ENCODE measurements at regions not wholly inside any gene's neighbourhood (a gene's known extent, or its start where the extent isn't known, plus 50 kb on each side); places are given as distances from the start of the nearest gene placed in this dataset.
A peak's percentile ranks its signal among the peaks of the same experiment; 100 is the strongest.
"Not testable (repeated sequence)": the region's sequence is repeated elsewhere in the genome, so short reads cannot be mapped to it uniquely, and the experiment has no call there.

GRCh38 chr15:84094720-84095119, 140.9 kb upstream of the GOLGA6L4 start:
- DNase-seq, result not testable (repeated sequence)

- not testable (repeated sequence) for DNase-seq
Observed at GRCh38 chr15:84097053-84097452, 138.5 kb upstream of the GOLGA6L4 start.

GRCh38 chr15:84098604-84099003, 137.0 kb upstream of the GOLGA6L4 start:
- DNase-seq, result no peak

DNA sequence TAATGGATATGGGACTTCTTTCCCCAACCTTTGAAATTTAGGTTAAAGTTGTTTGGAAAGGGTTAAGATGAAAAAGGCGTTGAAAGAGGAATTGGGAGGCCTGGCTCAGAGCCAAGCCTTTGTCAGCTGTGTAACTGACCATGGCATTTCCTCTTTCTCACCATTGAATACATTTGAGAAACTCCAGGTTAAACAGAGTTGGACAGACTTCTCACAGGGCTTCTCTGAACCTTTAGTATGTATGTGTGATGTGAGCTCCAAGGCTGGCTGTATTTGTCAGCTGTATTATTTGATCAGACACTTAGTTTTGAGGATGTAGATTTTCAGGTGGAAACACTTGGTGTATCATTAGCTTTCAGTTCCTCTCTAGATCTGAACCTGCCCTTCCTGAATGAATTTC, 136.4 kb upstream of the GOLGA6L4 start:
- no peak for DNase-seq

- no peak for DNase-seq
Observed at GRCh38 chr15:84103345-84103744, 132.2 kb upstream of the GOLGA6L4 start.

GRCh38 chr15:84104853-84105252, 130.7 kb upstream of the GOLGA6L4 start:
- DNase-seq, result no peak

DNA sequence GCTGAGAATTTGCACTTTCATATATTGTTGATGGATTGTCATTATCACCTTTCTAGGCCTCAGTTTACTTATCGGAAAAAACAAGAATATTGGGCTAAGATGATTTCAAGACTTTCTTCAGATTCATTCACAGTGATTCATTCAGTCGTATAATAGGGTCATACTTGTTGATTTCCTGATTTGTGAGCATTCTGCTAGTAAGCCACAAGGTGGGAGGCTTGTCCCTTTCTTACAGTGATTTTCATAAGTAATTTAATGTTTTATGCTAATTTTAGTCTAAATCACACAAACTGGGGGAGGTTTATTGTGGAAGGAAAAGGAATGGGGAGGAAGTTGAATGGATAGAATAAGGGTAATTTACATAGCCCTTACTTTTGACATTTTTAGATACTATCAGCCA, 126.8 kb upstream of the GOLGA6L4 start:
- DNase-seq, result no peak

- no peak for DNase-seq
Observed at GRCh38 chr15:84111575-84111974, 124.0 kb upstream of the GOLGA6L4 start.

DNA sequence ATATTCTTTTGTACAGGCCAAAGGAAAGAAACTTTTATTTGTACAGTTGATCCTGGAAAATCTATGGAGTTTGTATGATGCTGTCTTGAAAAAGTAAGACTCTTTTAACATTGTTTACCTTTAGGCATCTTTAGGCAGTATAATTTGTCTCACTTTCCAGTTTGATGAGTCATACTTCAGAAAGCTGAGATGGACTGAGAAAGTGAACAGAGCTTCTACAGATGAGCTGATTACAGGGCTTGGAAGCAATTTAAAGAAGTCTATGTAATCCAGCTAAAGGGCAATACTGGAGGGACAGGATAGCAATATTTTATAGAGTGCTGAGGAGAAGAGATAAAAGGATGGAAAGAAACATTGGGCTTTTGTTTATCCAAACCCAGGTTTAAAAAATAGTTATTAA, 123.5 kb upstream of the GOLGA6L4 start:
- DNase-seq, result no peak

DNA sequence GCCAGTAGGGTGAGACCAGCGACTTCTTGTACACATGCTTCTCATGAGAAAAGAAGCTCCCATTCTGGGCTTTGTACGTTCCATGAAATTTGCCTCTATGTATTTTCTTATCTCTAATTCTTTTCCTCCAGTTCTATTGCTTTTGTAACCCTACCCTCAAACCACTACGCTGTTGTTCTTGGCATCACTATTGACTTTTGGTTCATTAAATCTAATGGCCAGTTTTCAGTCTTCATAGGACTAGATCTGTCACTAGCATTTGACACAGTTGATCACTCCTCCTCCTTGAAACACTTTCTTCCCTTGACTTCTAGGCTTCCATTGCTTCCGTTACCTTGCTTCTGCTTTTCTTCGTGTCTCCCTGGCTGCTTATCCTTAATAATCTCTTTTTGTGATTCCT, 121.7 kb upstream of the GOLGA6L4 start:
- DNase-seq, result no peak

- DNase-seq, result not testable (repeated sequence)
Observed at GRCh38 chr15:84114680-84115079, 120.9 kb upstream of the GOLGA6L4 start.

GRCh38 chr15:84119351-84119750, 116.2 kb upstream of the GOLGA6L4 start:
- not testable (repeated sequence) for DNase-seq

GRCh38 chr15:84120903-84121302, 114.7 kb upstream of the GOLGA6L4 start:
- DNase-seq, result not testable (repeated sequence)

GRCh38 chr15:84128706-84129105, 106.9 kb upstream of the GOLGA6L4 start:
- not testable (repeated sequence) for DNase-seq

GRCh38 chr15:84130098-84130831, 105.3 kb upstream of the GOLGA6L4 start:
- not testable (repeated sequence) for DNase-seq

GRCh38 chr15:84135931-84136456, 99.6 kb upstream of the GOLGA6L4 start:
- DNase-seq, result not testable (repeated sequence)

DNA sequence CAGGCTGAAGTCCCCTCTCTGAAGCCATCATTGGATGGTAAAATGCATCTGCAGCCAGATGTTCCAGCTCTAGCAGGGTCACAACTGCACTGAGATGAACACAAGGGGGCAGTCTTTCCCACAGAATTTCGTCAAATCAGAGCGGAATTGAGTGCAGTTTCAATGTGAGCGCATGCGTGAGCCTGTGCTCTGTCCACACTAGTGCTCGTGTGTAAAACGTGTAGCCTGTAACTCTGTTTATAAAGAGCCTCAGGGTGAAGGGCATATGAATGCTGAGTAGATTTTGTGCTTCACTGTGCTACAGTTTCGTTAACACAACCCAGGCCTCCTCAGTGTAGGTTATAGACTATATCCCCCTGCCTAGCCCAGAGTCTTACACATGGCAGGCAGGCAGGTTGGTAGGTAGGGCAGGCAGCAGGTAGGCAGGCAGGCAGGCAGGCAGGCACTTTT, 92.7 kb upstream of the GOLGA6L4 start:
- peak; percentile 75 to 80 for DNase-seq

DNA sequence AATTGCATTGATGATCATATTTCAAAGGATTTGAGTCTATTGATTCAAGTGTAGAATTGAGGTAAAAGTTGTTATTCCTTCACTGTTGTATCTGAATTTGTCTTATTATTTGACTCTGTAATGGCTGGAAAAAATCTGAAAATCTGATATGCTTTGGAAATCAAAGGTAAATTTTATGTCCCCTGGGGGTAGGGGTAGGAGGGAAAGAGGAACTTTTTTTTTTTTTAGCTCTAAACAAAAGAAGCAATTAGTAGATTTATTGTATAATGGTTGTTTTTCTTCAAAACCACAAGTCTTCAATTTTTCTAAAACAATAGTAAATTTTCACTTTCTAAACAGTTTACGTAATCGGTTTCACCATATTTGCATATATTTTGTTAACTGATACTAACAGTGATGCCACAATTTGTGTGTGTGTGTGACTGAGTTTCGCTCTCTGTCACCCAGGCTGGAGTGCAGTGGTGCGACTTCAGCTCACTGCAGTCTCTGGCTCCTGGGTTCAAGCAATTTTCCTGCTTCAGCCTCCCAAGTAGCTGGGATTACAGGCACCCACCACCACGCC, 91.7 kb upstream of the GOLGA6L4 start:
- no peak for DNase-seq

GRCh38 chr15:84144946-84145345, 90.6 kb upstream of the GOLGA6L4 start:
- DNase-seq, result not testable (repeated sequence)

DNA sequence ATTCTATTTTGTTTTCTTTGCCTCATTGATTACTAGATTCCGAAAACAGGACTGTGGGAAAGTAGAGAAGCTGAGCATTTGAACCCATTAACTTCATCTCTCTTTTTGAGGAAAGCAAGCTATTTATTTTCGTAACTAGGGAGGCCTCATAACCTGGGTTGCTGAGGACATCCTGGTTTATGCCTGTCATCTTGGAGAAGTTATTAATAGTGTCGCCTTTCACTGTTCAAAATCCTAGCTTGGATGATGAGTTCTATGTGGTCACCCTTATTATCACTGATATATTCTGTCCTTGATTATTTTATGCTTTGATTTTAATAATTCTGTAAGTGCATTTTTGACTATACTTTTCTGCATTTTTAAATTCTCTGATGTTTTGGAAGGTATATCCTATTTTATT, 89.3 kb upstream of the GOLGA6L4 start:
- not testable (repeated sequence) for DNase-seq

DNA sequence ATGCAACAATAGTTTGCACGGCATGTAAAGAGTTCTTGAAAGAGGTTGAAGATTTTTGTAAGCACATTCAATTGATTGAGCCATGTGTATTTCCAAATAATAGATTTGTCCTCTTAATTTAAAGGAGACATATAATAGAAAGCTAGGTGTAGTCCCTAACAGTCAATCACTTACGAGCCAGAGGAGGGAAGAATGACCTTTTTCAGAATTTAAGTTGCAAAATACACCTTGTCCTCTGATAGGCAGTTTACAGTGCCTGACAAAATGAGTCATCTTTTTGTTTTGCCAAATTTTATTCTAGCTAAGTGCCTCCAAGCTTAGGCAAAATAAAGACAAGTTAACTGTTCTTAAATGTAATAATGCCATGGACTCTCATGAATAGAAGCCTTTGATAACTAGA, 88.3 kb upstream of the GOLGA6L4 start:
- not testable (repeated sequence) for DNase-seq

DNA sequence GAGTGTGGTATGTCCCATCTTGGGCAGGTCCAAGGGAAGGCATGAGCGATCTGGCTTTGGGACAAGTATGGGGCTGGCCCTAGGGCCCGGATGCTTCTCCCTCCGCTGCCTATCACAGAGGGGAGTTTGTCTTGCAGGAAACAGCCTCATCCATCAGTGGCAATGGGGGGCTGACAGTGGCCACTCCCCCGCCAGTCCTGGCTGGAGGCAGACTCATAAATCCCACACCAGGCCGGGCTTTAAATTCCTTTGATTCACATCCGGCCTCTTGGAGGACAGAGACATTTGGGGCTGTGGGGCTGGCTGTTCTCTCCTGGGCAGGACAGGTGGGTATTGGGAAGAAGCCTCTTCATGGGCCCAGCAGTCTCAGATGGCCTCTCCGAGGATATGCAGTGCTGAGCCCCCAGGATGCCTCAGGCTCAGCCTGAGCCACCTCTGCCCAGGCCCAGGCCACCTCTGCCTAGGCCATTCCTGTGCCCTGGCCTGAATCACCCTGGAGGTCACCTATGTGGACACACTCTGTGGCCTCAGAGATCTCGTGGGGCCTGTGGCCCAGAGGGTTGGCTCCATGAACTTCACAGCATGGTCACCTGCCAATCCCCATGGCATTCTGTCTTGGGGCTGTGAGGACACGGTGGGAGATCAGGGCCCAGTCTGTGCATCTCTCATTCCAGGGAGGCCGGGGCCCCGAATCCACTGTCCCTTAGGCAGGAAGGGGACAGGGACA, 84.2 kb upstream of the GOLGA6L4 start:
- no peak for DNase-seq

GRCh38 chr15:84152381-84152979, 83.1 kb upstream of the GOLGA6L4 start:
- not testable (repeated sequence) for DNase-seq
